Activated naive CD4-positive, alpha-beta T cell treated with Interleukin-2 at 50 U/mL for 16 hours (primary cell): ENCODE measurements at regions not wholly inside any gene's neighbourhood (a gene's known extent, or its start where the extent isn't known, plus 50 kb on each side); places are given as distances from the start of the nearest gene placed in this dataset.

Experiments used
- DNase-seq: peaks from one replicate; pipeline ENCODE4 v3.0.0-alpha.2; 2020

- no peak for DNase-seq
Measured at GRCh38 chr15:70291305-70292075, 193.8 kb upstream of the TLE3 start.

- DNase-seq: no peak
Measured at GRCh38 chr15:70290708-70291107, 193.0 kb upstream of the TLE3 start.

- no peak for DNase-seq
Measured at GRCh38 chr15:70289191-70289955, 191.7 kb upstream of the TLE3 start.

GRCh38 chr15:70286113-70286806, 188.5 kb upstream of the TLE3 start:
- no peak for DNase-seq

GRCh38 chr15:70284438-70285214, 186.9 kb upstream of the TLE3 start:
- no peak for DNase-seq

- DNase-seq: no peak
Measured at GRCh38 chr15:70283511-70283910, 185.8 kb upstream of the TLE3 start.

- DNase-seq: no peak
Measured at GRCh38 chr15:70281811-70282307, 184.1 kb upstream of the TLE3 start.

GRCh38 chr15:70281261-70281810, 183.6 kb upstream of the TLE3 start:
- DNase-seq: no peak

- DNase-seq: no peak
Measured at GRCh38 chr15:70280781-70281180, 183.1 kb upstream of the TLE3 start.

GRCh38 chr15:70279096-70279495, 181.4 kb upstream of the TLE3 start:
- no peak for DNase-seq

GRCh38 chr15:70278644-70279043, 180.9 kb upstream of the TLE3 start:
- no peak for DNase-seq

GRCh38 chr15:70277556-70277955, 179.8 kb upstream of the TLE3 start:
- no peak for DNase-seq

- DNase-seq: no peak
Measured at GRCh38 chr15:70276401-70276800, 178.7 kb upstream of the TLE3 start.

GRCh38 chr15:70275461-70276138, 177.9 kb upstream of the TLE3 start:
- DNase-seq: no peak

- DNase-seq: no peak
Measured at GRCh38 chr15:70274908-70275307, 177.2 kb upstream of the TLE3 start.

GRCh38 chr15:70274255-70274880, 176.7 kb upstream of the TLE3 start:
- DNase-seq: no peak

GRCh38 chr15:70273808-70274207, 176.1 kb upstream of the TLE3 start:
- DNase-seq: no peak

- DNase-seq: no peak
Measured at GRCh38 chr15:70272565-70273355, 175.0 kb upstream of the TLE3 start.

- no peak for DNase-seq
Measured at GRCh38 chr15:70271422-70272088, 173.8 kb upstream of the TLE3 start.

- no peak for DNase-seq
Measured at GRCh38 chr15:70270752-70271111, 173.0 kb upstream of the TLE3 start.
